Esophagus muscularis mucosa (tissue), 4 donors: ENCODE measurements at regions not wholly inside any gene's neighbourhood (a gene's known extent, or its start where the extent isn't known, plus 50 kb on each side); places are given as distances from the start of the nearest gene placed in this dataset.

Experiments
- CTCF ChIP-seq, 3 experiments: fragments of 200-600 bp in 2 of 3; fragments of 450-650 bp in 1 of 3; sonication (generic) in 2 of 3; IDR thresholded peaks; one replicate each; pipeline ENCODE4 v1.5.1; 2017 to 2019; ENCODE audit warnings: antibody characterized with exemption in 3 of 3, mild to moderate bottlenecking in 2 of 3, moderate library complexity in 1 of 3
- EP300 ChIP-seq: sonication (generic); formaldehyde crosslinking; IDR thresholded peaks from one replicate; pipeline ENCODE4 v1.6.1; 2017; ENCODE audit warnings: antibody characterized with exemption
- POLR2A ChIP-seq: fragments of 450-650 bp; IDR thresholded peaks from one replicate; pipeline ENCODE4 v1.6.1; 2017; ENCODE audit warnings: antibody characterized with exemption, moderate library complexity, mild to moderate bottlenecking, low read depth
- POLR2AphosphoS5 ChIP-seq, 2 donors: sonication (generic); formaldehyde crosslinking; IDR thresholded peaks; one replicate each; pipeline ENCODE4 v1.6.1; 2017; ENCODE audit warnings: antibody characterized with exemption in 2 of 2

DNA sequence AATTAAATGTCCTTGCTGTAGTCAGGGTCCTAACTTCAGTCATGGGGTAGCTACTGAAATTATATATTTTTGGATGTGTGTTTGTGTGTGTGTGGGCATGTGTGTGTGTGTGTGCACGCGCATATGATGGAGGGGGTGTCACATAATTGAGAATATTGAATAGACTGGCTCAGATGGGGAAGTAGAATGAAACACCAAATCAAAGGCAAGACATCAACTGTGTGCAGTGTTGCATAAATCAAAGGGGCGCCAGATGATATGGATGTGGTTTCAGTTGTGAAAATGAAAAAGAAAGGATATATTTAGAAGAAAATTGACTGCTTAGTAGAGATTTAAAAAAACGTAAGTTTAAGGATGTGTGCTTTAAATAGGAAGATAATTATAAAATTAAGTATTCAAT lies 144.2 kb upstream of the CEP162 start:
- TF ChIP-seq EP300 (no peak), CTCF (IDR thresholded peaks at IDR 0.05) (no peak), POLR2A (no peak), POLR2AphosphoS5 (IDR thresholded peaks at IDR 0.05) (no peak)
